Ishikawa (cell line): ENCODE measurements at regions not wholly inside any gene's neighbourhood (a gene's known extent, or its start where the extent isn't known, plus 50 kb on each side); places are given as distances from the start of the nearest gene placed in this dataset.

ENCODE experiments used
- EGR1 ChIP-seq: IDR thresholded peaks from 2 replicates; pipeline ENCODE4 v1.6.1; 2012
- EP300 ChIP-seq: IDR thresholded peaks from 2 replicates; pipeline ENCODE4 v1.6.1; 2012; ENCODE audit warnings: borderline replicate concordance
- MAX ChIP-seq: IDR thresholded peaks from 2 replicates; pipeline ENCODE4 v1.6.1; 2012
- NFIC ChIP-seq: IDR thresholded peaks from 2 replicates; pipeline ENCODE4 v1.6.1; 2012
- TAF1 ChIP-seq: IDR thresholded peaks from 2 replicates; pipeline ENCODE4 v1.6.1; 2012; ENCODE audit warnings: low read depth, mild to moderate bottlenecking
- TCF12 ChIP-seq: IDR thresholded peaks from 2 replicates; pipeline ENCODE4 v1.6.1; 2012; ENCODE audit warnings: low read depth
- TEAD4 ChIP-seq: IDR thresholded peaks from 2 replicates; pipeline ENCODE4 v1.6.1; 2012
- YY1 ChIP-seq: IDR thresholded peaks from 2 replicates; pipeline ENCODE4 v1.6.1; 2012; ENCODE audit warnings: low read depth
- TF ChIP-seq, protein P1 (sequence below): IDR thresholded peaks from 2 replicates; pipeline ENCODE4 v1.6.1; 2012

DNA sequence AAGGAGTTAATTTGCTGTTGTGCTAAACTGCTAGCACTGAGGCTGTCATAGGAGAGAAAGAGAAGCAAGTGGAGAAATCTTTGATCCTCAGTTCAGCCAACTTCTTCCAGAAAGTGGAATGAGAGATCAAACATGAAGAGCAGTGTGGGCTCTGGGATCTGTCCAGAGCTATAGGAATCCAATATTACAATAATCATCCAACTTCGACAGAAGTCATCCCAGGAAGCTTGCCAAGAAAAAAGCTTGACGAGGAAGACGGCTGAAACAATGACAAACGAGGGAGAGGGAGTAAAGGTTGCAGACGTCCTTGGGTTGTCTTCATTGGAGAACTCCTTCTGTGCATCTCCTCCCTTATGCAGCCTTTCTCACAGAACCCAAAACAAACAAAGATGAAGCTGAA lies 496.2 kb downstream of the INSC start:
- no peak for TF ChIP-seq EGR1
- TF ChIP-seq TEAD4, result no peak
- TF ChIP-seq TAF1, result no peak
- no peak for TF ChIP-seq EP300
- TF ChIP-seq, protein P1, sequence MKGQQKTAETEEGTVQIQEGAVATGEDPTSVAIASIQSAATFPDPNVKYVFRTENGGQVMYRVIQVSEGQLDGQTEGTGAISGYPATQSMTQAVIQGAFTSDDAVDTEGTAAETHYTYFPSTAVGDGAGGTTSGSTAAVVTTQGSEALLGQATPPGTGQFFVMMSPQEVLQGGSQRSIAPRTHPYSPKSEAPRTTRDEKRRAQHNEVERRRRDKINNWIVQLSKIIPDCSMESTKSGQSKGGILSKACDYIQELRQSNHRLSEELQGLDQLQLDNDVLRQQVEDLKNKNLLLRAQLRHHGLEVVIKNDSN, result no peak
- TF ChIP-seq YY1, result no peak
- no peak for TF ChIP-seq MAX
- TF ChIP-seq TCF12, result no peak
- no peak for TF ChIP-seq NFIC
